Panc1 (cell line): ENCODE measurements at regions not wholly inside any gene's neighbourhood (a gene's known extent, or its start where the extent isn't known, plus 50 kb on each side); places are given as distances from the start of the nearest gene placed in this dataset.

Experiments used
- ATAC-seq: fragments of 200-7000 bp; cut with Tn5 transposase; 2 replicates; pipeline ENCODE4 v1.9.1; 2020; ENCODE audit warnings: mild to moderate bottlenecking, moderate library complexity
- BruUV-seq: library from RNA; stranded (reverse); fragments of 400-500 nt; replicated peaks from 2 replicates; lab custom pipeline; 2021; lab: Mats Ljungman, UMichigan
- CTCF ChIA-PET: fragments of 300-600 bp; sonication (Branson Sonifier 250); formaldehyde crosslinking; loops from one replicate; lab custom pipeline; 2022; ENCODE audit warnings: antibody characterized with exemption; lab: Charles Lee
- POLR2A ChIA-PET: fragments of 300-600 bp; sonication (Branson Sonifier 250); formaldehyde crosslinking; loops from one replicate; lab custom pipeline; 2022; ENCODE audit warnings: antibody characterized with exemption; lab: Charles Lee
- DNase-seq: peaks from one replicate; pipeline ENCODE4 v3.0.0-alpha.2; 2010; ENCODE audit warnings: low read depth, low spot score
- H3K27ac ChIP-seq: 2 replicates; pipeline ENCODE4 v1.5.1; 2011; ENCODE audit warnings: mild to moderate bottlenecking, low read length, inconsistent platforms
- H3K27me3 ChIP-seq: fragments of 200-500 bp; sonication (Bioruptor generic); 2 replicates; pipeline ENCODE4 v1.6.0; 2014; ENCODE audit warnings: low read length, inconsistent platforms; ENCODE audit not compliant: control insufficient read depth, insufficient read depth
- H3K36me3 ChIP-seq: fragments of 200-500 bp; sonication (Bioruptor generic); 2 replicates; pipeline ENCODE4 v1.5.1; 2014; ENCODE audit warnings: inconsistent platforms, mild to moderate bottlenecking, low read length, moderate library complexity; ENCODE audit not compliant: control insufficient read depth, insufficient read depth
- H3K4me1 ChIP-seq: 2 replicates; pipeline ENCODE4 v1.5.1; 2011; ENCODE audit warnings: inconsistent platforms, mild to moderate bottlenecking, low read length, moderate library complexity; ENCODE audit not compliant: control insufficient read depth, insufficient read depth
- H3K4me3 ChIP-seq, 2 experiments: 2 replicates each; pipeline ENCODE4 v1.5.1; 2011 to 2012; ENCODE audit warnings: low read depth in 2 of 2, low read length in 2 of 2, mild to moderate bottlenecking in 2 of 2, inconsistent platforms in 1 of 2, moderate library complexity in 1 of 2
- H3K9me3 ChIP-seq: fragments of 200-500 bp; sonication (Bioruptor generic); 2 replicates; pipeline ENCODE4 v1.5.1; 2014; ENCODE audit warnings: low read depth, mild to moderate bottlenecking, inconsistent platforms, low read length, moderate library complexity; ENCODE audit not compliant: control insufficient read depth, insufficient read depth
- CTCF ChIP-seq: fragments of 450-650 bp; IDR thresholded peaks from 2 replicates; pipeline ENCODE4 v1.5.1; 2017; ENCODE audit warnings: mild to moderate bottlenecking
- POLR2AphosphoS5 ChIP-seq: IDR thresholded peaks from 2 replicates; pipeline ENCODE4 v1.6.1; 2012; ENCODE audit warnings: mild to moderate bottlenecking, low read depth, low read length, moderate library complexity
- REST ChIP-seq, 2 experiments: IDR thresholded peaks; 2 replicates each; pipeline ENCODE4 v1.6.1; 2011 to 2012; ENCODE audit warnings: low read depth in 2 of 2, control low read depth in 1 of 2, low read length in 1 of 2, mild to moderate bottlenecking in 1 of 2, moderate library complexity in 1 of 2; ENCODE audit not compliant: insufficient read depth in 1 of 2
- SIN3A ChIP-seq: IDR thresholded peaks from 2 replicates; pipeline ENCODE4 v1.6.1; 2012; ENCODE audit warnings: low read depth, mild to moderate bottlenecking, low read length, moderate library complexity, borderline replicate concordance; ENCODE audit not compliant: insufficient read depth
- TCF7L2 ChIP-seq: IDR thresholded peaks from 2 replicates; pipeline ENCODE4 v1.6.1; 2011; ENCODE audit warnings: mild to moderate bottlenecking, low read depth, low read length, inconsistent platforms
- in situ Hi-C: cut with HindIII; loops from 2 replicates; pipeline ENCODE4 v1.10.0; 2016; ENCODE audit warnings: low sequenced_read_pairs, low pct_unique_long_range_greater_than_20kb
- intact Hi-C: fragments of 100-400 bp; cut with micrococcal nuclease; formaldehyde crosslinking; loops from one replicate; pipeline ENCODE4 v1.10.0; 2022; ENCODE audit not compliant: unreplicated experiment

- H3K27ac ChIP-seq: no peak overlapping the region
- DNase-seq (no peak), ATAC-seq (no peak)
- TF ChIP-seq REST (IDR thresholded peaks at IDR 0.05; ENCODE audit: insufficient read depth in 1 of 2, low read depth in 2 of 2, low read length in 1 of 2) (no peak), SIN3A (no peak), POLR2AphosphoS5 (no peak), TCF7L2 (no peak), CTCF (no peak)
- H3K36me3 ChIP-seq: no peaks in the 10 kb centered on the region
- CTCF ChIA-PET: no interaction called here
- intact Hi-C loops: no loop called here
- BruUV-seq: no TSS peak
- H3K9me3 ChIP-seq: no peaks in the 10 kb centered on the region
- no peak overlapping the region for H3K4me3 ChIP-seq
- no peaks in the 10 kb centered on the region for H3K4me1 ChIP-seq
- in situ Hi-C loops: no loop called here
- no peaks in the 10 kb centered on the region for H3K27me3 ChIP-seq
- POLR2A ChIA-PET: no interaction called here
These were observed 1149.1 kb upstream of the PCDH20 start for GRCh38 chr13:62564770-62565169.

- BruUV-seq: no TSS peak
- Histone ChIP-seq H3K4me1 (no peaks in the 10 kb centered on the region), H3K27me3 (no peaks in the 10 kb centered on the region), H3K4me3 (no peak overlapping the region), H3K36me3 (no peaks in the 10 kb centered on the region), H3K27ac (no peak overlapping the region), H3K9me3 (no peaks in the 10 kb centered on the region)
- POLR2A ChIA-PET: no interaction called here
- intact Hi-C loops: no loop called here
- in situ Hi-C loops: no loop called here
- ATAC-seq: no peak
- no peak for DNase-seq
- TF ChIP-seq POLR2AphosphoS5: no peak
- no peak for TF ChIP-seq TCF7L2
- TF ChIP-seq SIN3A: no peak
- no peak for TF ChIP-seq CTCF
- no peak for TF ChIP-seq REST (IDR thresholded peaks at IDR 0.05; ENCODE audit: insufficient read depth in 1 of 2, low read depth in 2 of 2, low read length in 1 of 2)
- CTCF ChIA-PET: no interaction called here
These were observed 1147.6 kb upstream of the PCDH20 start for GRCh38 chr13:62563251-62563650.
